ENCODE measurements at regions not wholly inside any gene's neighbourhood (a gene's known extent, or its start where the extent isn't known, plus 50 kb on each side); places are given as distances from the start of the nearest gene placed in this dataset.

DNA sequence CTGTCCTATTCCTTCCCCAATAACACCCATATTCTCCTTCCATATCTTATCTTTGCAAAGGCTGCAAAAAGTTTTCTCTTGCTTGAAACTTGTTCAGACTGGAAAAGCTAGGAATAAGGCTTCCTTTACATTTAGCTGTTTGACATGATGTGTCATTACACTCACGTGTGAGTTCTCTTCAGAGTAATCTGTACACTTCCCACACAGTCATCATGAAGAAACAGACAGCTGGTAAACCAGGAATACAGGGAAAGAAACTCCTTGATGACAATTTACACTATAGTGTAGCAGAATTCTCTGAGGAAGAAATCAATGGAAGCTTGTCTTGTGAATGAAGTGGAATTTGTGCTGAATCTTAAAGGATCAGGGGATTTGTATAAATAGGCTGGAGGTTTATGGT lies 628.6 kb upstream of the CDH2 start:
- DNase-seq (ENCODE audit: low spot score) = no peak
- TF ChIP-seq EZH2phosphoT487 (IDR thresholded peaks at IDR 0.05; ENCODE audit: low read depth, severe bottlenecking, unreplicated experiment) (no peak), EZH2 (IDR thresholded peaks at IDR 0.05; ENCODE audit: borderline replicate concordance) (no peak)
- TF ChIP-seq, protein P1, sequence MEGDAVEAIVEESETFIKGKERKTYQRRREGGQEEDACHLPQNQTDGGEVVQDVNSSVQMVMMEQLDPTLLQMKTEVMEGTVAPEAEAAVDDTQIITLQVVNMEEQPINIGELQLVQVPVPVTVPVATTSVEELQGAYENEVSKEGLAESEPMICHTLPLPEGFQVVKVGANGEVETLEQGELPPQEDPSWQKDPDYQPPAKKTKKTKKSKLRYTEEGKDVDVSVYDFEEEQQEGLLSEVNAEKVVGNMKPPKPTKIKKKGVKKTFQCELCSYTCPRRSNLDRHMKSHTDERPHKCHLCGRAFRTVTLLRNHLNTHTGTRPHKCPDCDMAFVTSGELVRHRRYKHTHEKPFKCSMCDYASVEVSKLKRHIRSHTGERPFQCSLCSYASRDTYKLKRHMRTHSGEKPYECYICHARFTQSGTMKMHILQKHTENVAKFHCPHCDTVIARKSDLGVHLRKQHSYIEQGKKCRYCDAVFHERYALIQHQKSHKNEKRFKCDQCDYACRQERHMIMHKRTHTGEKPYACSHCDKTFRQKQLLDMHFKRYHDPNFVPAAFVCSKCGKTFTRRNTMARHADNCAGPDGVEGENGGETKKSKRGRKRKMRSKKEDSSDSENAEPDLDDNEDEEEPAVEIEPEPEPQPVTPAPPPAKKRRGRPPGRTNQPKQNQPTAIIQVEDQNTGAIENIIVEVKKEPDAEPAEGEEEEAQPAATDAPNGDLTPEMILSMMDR (IDR thresholded peaks at IDR 0.05; ENCODE audit: poor library complexity) = no peak
- Histone ChIP-seq H3K4me3 (no peak overlapping the region), H2AFZ (no peak overlapping the region), H3K27ac (no peak overlapping the region), H3K9me3 (ENCODE audit: low read depth) (no peaks in the 10 kb centered on the region), H4K20me1 (ENCODE audit: insufficient read depth, poor library complexity, severe bottlenecking) (no peaks in the 10 kb centered on the region), H3K36me3 (replicated peaks; ENCODE audit: insufficient read depth, low read depth) (no peaks in the 10 kb centered on the region), H3K79me2 (no peaks in the 10 kb centered on the region), H3K4me1 (ENCODE audit: insufficient read depth) (no peaks in the 10 kb centered on the region), H3K9me2 (replicated peaks; ENCODE audit: insufficient read depth) (no peaks in the 10 kb centered on the region), H3K27me3 (no peaks in the 10 kb centered on the region), H3K4me2 (no peak overlapping the region)
- 63% methylated on average over 1 of the region's 1 CpG for WGBS (ENCODE audit: low lambda C conversion rate, missing lambda C conversion rate)

DNA sequence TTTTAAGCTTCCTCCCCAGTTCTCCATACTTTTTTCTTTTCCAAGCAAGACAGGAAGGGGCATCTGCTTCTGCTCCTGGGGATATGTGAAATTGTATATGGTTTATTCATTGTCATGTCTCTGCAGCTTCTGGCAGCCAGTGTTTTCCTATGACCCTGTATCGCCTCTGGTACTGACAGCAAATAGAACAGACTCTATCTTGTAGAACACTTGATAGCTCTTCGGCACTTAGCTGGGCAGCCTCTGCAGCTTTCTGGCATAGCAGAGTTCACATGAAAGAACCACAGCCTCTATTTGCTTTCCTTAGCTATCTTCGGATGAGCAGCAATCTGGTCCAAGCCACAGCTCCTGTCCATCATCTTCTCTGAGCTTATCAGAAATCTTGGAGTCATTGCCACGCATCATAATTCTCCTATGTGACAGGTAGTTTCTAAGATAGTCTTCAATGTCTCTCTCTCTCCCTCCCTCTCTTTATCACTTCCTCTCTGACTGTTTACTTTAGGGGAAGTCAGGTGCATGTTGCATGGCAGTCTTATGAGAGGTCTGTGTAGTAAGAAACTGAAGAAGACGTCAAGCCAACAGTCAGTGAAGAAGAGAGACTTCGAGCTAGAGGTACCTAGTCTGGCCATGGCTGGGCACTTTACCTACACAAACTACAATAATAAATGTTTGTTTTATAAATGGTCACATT lies 627.7 kb upstream of the CDH2 start:
- Histone ChIP-seq H3K27me3 (no peaks in the 10 kb centered on the region), H3K9me3 (ENCODE audit: low read depth) (no peaks in the 10 kb centered on the region), H3K79me2 (no peaks in the 10 kb centered on the region), H3K27ac (no peak overlapping the region), H3K4me2 (no peak overlapping the region), H3K4me1 (ENCODE audit: insufficient read depth) (no peaks in the 10 kb centered on the region), H2AFZ (no peak overlapping the region), H4K20me1 (ENCODE audit: insufficient read depth, poor library complexity, severe bottlenecking) (no peaks in the 10 kb centered on the region), H3K36me3 (replicated peaks; ENCODE audit: insufficient read depth, low read depth) (no peaks in the 10 kb centered on the region), H3K9me2 (replicated peaks; ENCODE audit: insufficient read depth) (no peaks in the 10 kb centered on the region), H3K4me3 (no peak overlapping the region)
- TF ChIP-seq, protein P1 (IDR thresholded peaks at IDR 0.05; ENCODE audit: poor library complexity) = no peak
- TF ChIP-seq EZH2phosphoT487 (IDR thresholded peaks at IDR 0.05; ENCODE audit: low read depth, severe bottlenecking, unreplicated experiment) (no peak), EZH2 (IDR thresholded peaks at IDR 0.05; ENCODE audit: borderline replicate concordance) (no peak)
- 75% methylated on average over 6 of the region's 6 CpGs for WGBS (ENCODE audit: low lambda C conversion rate, missing lambda C conversion rate)
- no peak for DNase-seq (ENCODE audit: low spot score)

DNA sequence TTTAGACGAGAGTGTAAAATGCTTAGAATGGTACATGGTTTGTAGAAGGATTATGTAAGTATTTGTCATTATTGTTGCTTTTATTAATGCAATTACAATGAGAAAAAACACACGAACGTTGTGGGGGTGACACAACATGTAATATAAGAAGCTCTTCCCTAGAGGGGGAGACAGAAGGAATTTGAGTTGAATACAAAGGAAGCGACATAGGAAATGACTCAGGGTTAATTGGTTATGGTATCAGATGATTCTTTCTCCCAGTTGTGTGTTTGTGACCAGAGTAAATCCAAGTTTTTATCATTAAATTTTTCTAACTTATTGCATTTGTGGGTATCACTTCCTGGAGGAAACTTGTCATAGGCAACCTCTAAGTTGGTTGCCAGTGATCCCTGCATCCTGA lies 625.6 kb upstream of the CDH2 start:
- Histone ChIP-seq H4K20me1 (ENCODE audit: insufficient read depth, poor library complexity, severe bottlenecking) (no peaks in the 10 kb centered on the region), H3K36me3 (replicated peaks; ENCODE audit: insufficient read depth, low read depth) (no peaks in the 10 kb centered on the region), H3K4me2 (no peak overlapping the region), H3K4me1 (ENCODE audit: insufficient read depth) (no peaks in the 10 kb centered on the region), H2AFZ (no peak overlapping the region), H3K4me3 (no peak overlapping the region), H3K9me3 (ENCODE audit: low read depth) (no peaks in the 10 kb centered on the region), H3K27me3 (no peaks in the 10 kb centered on the region), H3K27ac (no peak overlapping the region), H3K9me2 (replicated peaks; ENCODE audit: insufficient read depth) (no peaks in the 10 kb centered on the region), H3K79me2 (no peaks in the 10 kb centered on the region)
- no peak for TF ChIP-seq EZH2 (IDR thresholded peaks at IDR 0.05; ENCODE audit: borderline replicate concordance)
- TF ChIP-seq EZH2phosphoT487 (IDR thresholded peaks at IDR 0.05; ENCODE audit: low read depth, severe bottlenecking, unreplicated experiment) = no peak
- TF ChIP-seq, protein P1 (IDR thresholded peaks at IDR 0.05; ENCODE audit: poor library complexity) = no peak
- WGBS (ENCODE audit: low lambda C conversion rate, missing lambda C conversion rate) = 67% methylated on average over 4 of the region's 4 CpGs
- DNase-seq (ENCODE audit: low spot score) = no peak

All from hepatocyte (in vitro differentiated cells).